ENCODE measurements at regions not wholly inside any gene's neighbourhood (a gene's known extent, or its start where the extent isn't known, plus 50 kb on each side); places are given as distances from the start of the nearest gene placed in this dataset.

- 85 to 87% methylated on average over 3 of the region's 3 CpGs for WGBS, 2 donors
- TF ChIP-seq CTCF (IDR thresholded peaks at IDR 0.05) (no peak), POLR2A (IDR thresholded peaks at IDR 0.05) (no peak), POLR2AphosphoS5 (IDR thresholded peaks at IDR 0.05) (no peak), EP300 (IDR thresholded peaks at IDR 0.05) (no peak)
- Histone ChIP-seq H3K27ac (no peak overlapping the region), H3K36me3 (no peaks in the 10 kb centered on the region), H3K4me3 (no peak overlapping the region), H3K27me3 (peaks cover 0 to 3% (median 0%) of the 10 kb centered on the region in 3 donors), H3K4me1 (no peaks in the 10 kb centered on the region), H3K9me3 (no peaks in the 10 kb centered on the region)
- DNase-seq: no peak
- intact Hi-C loops (cut with DNase I): no loop called here
Observed at GRCh38 chr5:176186107-176186506, 52.1 kb upstream of the SIMC1 start.

DNA sequence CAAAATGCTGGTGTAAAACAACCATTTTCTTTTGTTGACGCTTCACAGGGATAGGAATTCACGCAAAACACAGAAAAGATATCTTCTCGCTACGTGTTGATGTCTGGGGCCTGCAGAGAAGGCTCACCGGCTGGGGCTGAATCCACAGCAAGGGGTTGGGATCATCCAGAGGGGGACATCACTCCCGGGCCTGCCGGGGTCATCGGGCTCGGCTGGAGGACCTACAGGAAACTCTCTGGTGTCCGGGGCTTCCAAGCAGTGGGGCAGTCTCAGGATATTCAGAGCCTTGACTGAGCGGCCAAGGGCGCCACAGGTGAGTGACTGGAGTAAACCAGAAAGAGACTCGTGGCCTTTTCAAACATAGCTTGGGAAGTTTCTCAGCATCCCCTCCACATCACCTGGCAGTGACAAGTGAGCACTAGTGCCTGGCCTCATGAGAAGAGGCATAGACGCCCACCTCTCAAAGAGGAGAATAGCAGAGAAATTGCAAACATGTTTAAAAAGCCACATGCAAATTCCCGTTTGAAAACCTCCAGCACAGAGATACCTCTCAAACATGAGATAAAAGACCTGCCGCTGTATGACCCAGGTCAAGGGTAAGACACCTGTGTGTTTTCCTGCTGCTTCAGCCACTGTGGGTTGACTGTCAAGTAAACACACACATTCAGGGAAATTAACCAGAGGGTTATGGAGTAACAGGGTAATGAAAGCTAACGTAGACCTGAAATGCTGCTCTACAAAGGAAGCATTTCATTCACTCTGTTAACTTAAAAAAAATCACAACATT is 50.8 kb upstream of the SIMC1 start:
- H3K4me1 ChIP-seq: no peaks in the 10 kb centered on the region
- TF ChIP-seq EP300 (IDR thresholded peaks at IDR 0.05) (no peak), CTCF (IDR thresholded peaks at IDR 0.05) (no peak), POLR2AphosphoS5 (IDR thresholded peaks at IDR 0.05) (no peak), POLR2A (IDR thresholded peaks at IDR 0.05) (no peak)
- 78 to 79% methylated on average over 17 of the region's 17 CpGs for WGBS, 2 donors

GRCh38 chr5:176188085-176188484 is 50.1 kb upstream of the SIMC1 start:
- Histone ChIP-seq H3K4me1 (no peaks in the 10 kb centered on the region), H3K9me3 (no peaks in the 10 kb centered on the region), H3K36me3 (no peaks in the 10 kb centered on the region), H3K4me3 (no peak overlapping the region), H3K27ac (no peak overlapping the region), H3K27me3 (peaks cover 0 to 7% (median 0%) of the 10 kb centered on the region in 3 donors)
- WGBS, 2 donors: 92 to 93% methylated on average over 7 of the region's 7 CpGs
- intact Hi-C loops (cut with DNase I): no loop called here
- TF ChIP-seq POLR2A (IDR thresholded peaks at IDR 0.05): no peak
- TF ChIP-seq EP300 (IDR thresholded peaks at IDR 0.05): no peak
- TF ChIP-seq POLR2AphosphoS5 (IDR thresholded peaks at IDR 0.05): no peak
- no peak for TF ChIP-seq CTCF (IDR thresholded peaks at IDR 0.05)
- no peak for DNase-seq

More for the DNA sequence above, 50.8 kb upstream of the SIMC1 start:
- Histone ChIP-seq H3K27me3 (peaks cover 0 to 4% (median 0%) of the 10 kb centered on the region in 3 donors), H3K36me3 (no peaks in the 10 kb centered on the region), H3K27ac (no peak overlapping the region), H3K9me3 (no peaks in the 10 kb centered on the region), H3K4me3 (no peak overlapping the region)
- intact Hi-C loops (cut with DNase I): no loop called here
- DNase-seq: no peak

All from sigmoid colon (tissue), 6 donors.